Breast epithelium (tissue), 3 donors: ENCODE measurements at regions not wholly inside any gene's neighbourhood (a gene's known extent, or its start where the extent isn't known, plus 50 kb on each side); places are given as distances from the start of the nearest gene placed in this dataset.

ENCODE experiments used
- POLR2A ChIP-seq: fragments of 450-650 bp; IDR thresholded peaks from one replicate; pipeline ENCODE4 v1.6.1; 2016; ENCODE audit warnings: antibody characterized with exemption, mild to moderate bottlenecking, moderate library complexity
- TF ChIP-seq, protein P1 (sequence below), 3 donors: fragments of 450-650 bp; IDR thresholded peaks; one replicate each; pipeline ENCODE4 v1.5.1; 2016 to 2017; ENCODE audit warnings: antibody characterized with exemption in 3 of 3, mild to moderate bottlenecking in 3 of 3, moderate library complexity in 3 of 3

DNA sequence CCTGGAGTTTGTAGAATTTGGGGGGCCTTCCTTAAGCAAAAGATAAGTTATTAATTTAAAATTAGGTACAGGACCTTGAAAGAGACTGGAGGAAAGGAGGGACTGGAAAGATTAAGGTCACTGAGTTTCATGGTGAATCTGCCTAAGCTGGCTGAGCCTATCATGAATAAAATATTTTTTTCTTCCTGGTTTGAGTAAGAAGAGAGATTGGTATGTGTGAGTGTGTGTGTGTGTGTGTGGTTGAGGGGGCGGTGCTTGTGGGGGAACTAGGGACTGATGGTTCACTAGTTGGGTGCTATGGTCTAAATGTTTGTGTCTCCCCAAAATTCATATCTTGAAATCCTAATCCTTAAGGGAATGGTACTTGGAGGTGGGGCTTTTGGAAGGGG is 142.5 kb upstream of the PRKCQ start:
- TF ChIP-seq, protein P1, sequence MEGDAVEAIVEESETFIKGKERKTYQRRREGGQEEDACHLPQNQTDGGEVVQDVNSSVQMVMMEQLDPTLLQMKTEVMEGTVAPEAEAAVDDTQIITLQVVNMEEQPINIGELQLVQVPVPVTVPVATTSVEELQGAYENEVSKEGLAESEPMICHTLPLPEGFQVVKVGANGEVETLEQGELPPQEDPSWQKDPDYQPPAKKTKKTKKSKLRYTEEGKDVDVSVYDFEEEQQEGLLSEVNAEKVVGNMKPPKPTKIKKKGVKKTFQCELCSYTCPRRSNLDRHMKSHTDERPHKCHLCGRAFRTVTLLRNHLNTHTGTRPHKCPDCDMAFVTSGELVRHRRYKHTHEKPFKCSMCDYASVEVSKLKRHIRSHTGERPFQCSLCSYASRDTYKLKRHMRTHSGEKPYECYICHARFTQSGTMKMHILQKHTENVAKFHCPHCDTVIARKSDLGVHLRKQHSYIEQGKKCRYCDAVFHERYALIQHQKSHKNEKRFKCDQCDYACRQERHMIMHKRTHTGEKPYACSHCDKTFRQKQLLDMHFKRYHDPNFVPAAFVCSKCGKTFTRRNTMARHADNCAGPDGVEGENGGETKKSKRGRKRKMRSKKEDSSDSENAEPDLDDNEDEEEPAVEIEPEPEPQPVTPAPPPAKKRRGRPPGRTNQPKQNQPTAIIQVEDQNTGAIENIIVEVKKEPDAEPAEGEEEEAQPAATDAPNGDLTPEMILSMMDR (IDR thresholded peaks at IDR 0.05): no peak
- TF ChIP-seq POLR2A: no peak
